Gastrocnemius medialis (tissue), 4 donors: ENCODE measurements at regions not wholly inside any gene's neighbourhood (a gene's known extent, or its start where the extent isn't known, plus 50 kb on each side); places are given as distances from the start of the nearest gene placed in this dataset.

Experiments
- CTCF ChIP-seq, 5 experiments: fragments of 450-650 bp in 3 of 5; fragments of 200-600 bp in 2 of 5; sonication (generic) in 2 of 5; IDR thresholded peaks in 4 of 5; conservative IDR thresholded peaks in 1 of 5; 1 replicate in 4 of 5; 2 replicates in 1 of 5; pipeline ENCODE4 v1.5.1; 2016 to 2019; ENCODE audit warnings: antibody characterized with exemption in 5 of 5, mild to moderate bottlenecking in 3 of 5, moderate library complexity in 3 of 5
- POLR2A ChIP-seq, 2 donors: fragments of 450-650 bp; IDR thresholded peaks; one replicate each; pipeline ENCODE4 v1.6.1; 2017; ENCODE audit warnings: antibody characterized with exemption in 2 of 2, mild to moderate bottlenecking in 2 of 2, moderate library complexity in 2 of 2

GRCh38 chr11:17142450-17142849, 65.0 kb upstream of the RPS13 start:
- no peak for TF ChIP-seq CTCF (IDR thresholded peaks at IDR 0.05 in 4 of 5, conservative IDR thresholded peaks at IDR 0.05 in 1 of 5)
- TF ChIP-seq POLR2A (IDR thresholded peaks at IDR 0.05): no peak
